ENCODE measurements at regions not wholly inside any gene's neighbourhood (a gene's known extent, or its start where the extent isn't known, plus 50 kb on each side); places are given as distances from the start of the nearest gene placed in this dataset.

DNA sequence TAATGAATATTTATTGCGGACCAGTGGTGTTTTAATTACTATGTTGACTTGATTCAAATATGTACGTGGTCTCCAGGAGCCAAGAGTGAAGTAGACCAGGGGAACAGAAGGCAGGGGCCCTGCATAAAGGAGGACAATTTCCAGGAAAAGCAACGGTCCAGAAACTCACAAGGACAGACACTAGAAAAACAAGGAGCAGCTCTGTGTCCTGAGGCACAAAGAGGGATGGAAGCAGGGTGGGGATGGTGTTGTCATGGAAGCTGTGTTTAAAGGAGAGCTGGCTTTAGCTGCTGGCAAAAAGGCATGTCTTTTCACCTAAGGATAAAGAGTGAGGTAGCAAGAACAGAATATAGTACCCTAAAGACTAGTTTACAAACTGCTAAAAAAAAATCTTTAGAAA is 254.1 kb upstream of the TENM3 start:
- Histone ChIP-seq H3K79me2 (ENCODE audit: insufficient read depth, low read length) (no peaks in the 10 kb centered on the region), H3K4me2 (ENCODE audit: low read length) (no peak overlapping the region), H3K9ac (ENCODE audit: low read length) (no peak overlapping the region), H3K27ac (ENCODE audit: low read depth, low read length) (no peak overlapping the region), H3K4me1 (ENCODE audit: control insufficient read depth in 1 of 2, insufficient read depth in 2 of 2, low read length in 2 of 2) (no peaks in the 10 kb centered on the region), H3K9me3 (ENCODE audit: control insufficient read depth in 1 of 2, insufficient read depth in 1 of 2, low read depth in 1 of 2, low read length in 2 of 2) (no peaks in the 10 kb centered on the region), H4K20me1 (ENCODE audit: insufficient read depth) (no peaks in the 10 kb centered on the region), H3K4me3 (replicated peaks in 1 of 2; ENCODE audit: low read depth in 1 of 2, low read length in 2 of 2) (no peak overlapping the region), H3K9me2 (ENCODE audit: insufficient read depth) (no peaks in the 10 kb centered on the region), H3K27me3 (ENCODE audit: insufficient read depth, low read length) (peaks cover 5% of the 10 kb centered on the region), H2AFZ (ENCODE audit: low read depth, low read length, poor library complexity, severe bottlenecking) (no peak overlapping the region), H3K36me3 (ENCODE audit: control insufficient read depth in 1 of 2, insufficient read depth in 2 of 2, low read length in 2 of 2) (no peaks in the 10 kb centered on the region)
- DNase-seq (ENCODE audit: low read depth, low spot score) (no peak), ATAC-seq (no peak)
- TF ChIP-seq CBX3 (IDR thresholded peaks at IDR 0.05; ENCODE audit: low read depth) (no peak), ZNF274 (IDR thresholded peaks at IDR 0.05; ENCODE audit: low read depth, low read length) (no peak), RAD21 (IDR thresholded peaks at IDR 0.05; ENCODE audit: low read depth) (no peak), SP1 (IDR thresholded peaks at IDR 0.05; ENCODE audit: low read depth) (no peak), FOSL1 (IDR thresholded peaks at IDR 0.05; ENCODE audit: low read depth) (no peak), TCF7L2 (IDR thresholded peaks at IDR 0.05; ENCODE audit: borderline replicate concordance, extremely low read depth, insufficient read depth, insufficient read length) (no peak), EGR1 (IDR thresholded peaks at IDR 0.05; ENCODE audit: low read depth) (no peak), POLR2AphosphoS5 (IDR thresholded peaks at IDR 0.05; ENCODE audit: low read depth, low read length) (no peak), SRF (IDR thresholded peaks at IDR 0.05; ENCODE audit: low read depth) (no peak), SIN3A (IDR thresholded peaks at IDR 0.05; ENCODE audit: low read depth) (no peak), EZH2phosphoT487 (IDR thresholded peaks at IDR 0.05; ENCODE audit: borderline replicate concordance) (no peak)
- TF ChIP-seq, protein P1, sequence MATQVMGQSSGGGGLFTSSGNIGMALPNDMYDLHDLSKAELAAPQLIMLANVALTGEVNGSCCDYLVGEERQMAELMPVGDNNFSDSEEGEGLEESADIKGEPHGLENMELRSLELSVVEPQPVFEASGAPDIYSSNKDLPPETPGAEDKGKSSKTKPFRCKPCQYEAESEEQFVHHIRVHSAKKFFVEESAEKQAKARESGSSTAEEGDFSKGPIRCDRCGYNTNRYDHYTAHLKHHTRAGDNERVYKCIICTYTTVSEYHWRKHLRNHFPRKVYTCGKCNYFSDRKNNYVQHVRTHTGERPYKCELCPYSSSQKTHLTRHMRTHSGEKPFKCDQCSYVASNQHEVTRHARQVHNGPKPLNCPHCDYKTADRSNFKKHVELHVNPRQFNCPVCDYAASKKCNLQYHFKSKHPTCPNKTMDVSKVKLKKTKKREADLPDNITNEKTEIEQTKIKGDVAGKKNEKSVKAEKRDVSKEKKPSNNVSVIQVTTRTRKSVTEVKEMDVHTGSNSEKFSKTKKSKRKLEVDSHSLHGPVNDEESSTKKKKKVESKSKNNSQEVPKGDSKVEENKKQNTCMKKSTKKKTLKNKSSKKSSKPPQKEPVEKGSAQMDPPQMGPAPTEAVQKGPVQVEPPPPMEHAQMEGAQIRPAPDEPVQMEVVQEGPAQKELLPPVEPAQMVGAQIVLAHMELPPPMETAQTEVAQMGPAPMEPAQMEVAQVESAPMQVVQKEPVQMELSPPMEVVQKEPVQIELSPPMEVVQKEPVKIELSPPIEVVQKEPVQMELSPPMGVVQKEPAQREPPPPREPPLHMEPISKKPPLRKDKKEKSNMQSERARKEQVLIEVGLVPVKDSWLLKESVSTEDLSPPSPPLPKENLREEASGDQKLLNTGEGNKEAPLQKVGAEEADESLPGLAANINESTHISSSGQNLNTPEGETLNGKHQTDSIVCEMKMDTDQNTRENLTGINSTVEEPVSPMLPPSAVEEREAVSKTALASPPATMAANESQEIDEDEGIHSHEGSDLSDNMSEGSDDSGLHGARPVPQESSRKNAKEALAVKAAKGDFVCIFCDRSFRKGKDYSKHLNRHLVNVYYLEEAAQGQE (IDR thresholded peaks at IDR 0.05; ENCODE audit: low read depth): no peak
- intact Hi-C loops (cut with micrococcal nuclease): no loop called here
- RAD21 ChIA-PET (ENCODE audit: low non-redundant PET in 1 of 2, low total read pairs in 2 of 2, uncharacterized antibody in 2 of 2, unreplicated experiment in 2 of 2): no interaction called here
- CTCF ChIA-PET: no interaction called here
- no TSS peak for BruUV-seq (replicated peaks)
- POLR2A ChIA-PET: no interaction called here

Measured in HCT116 (cell line).